Activated CD4-positive, CD25-positive, alpha-beta regulatory T cell (primary cell): ENCODE measurements at regions not wholly inside any gene's neighbourhood (a gene's known extent, or its start where the extent isn't known, plus 50 kb on each side); places are given as distances from the start of the nearest gene placed in this dataset.
"Not testable (repeated sequence)": the region's sequence is repeated elsewhere in the genome, so short reads cannot be mapped to it uniquely, and the experiment has no call there.

Experiments
- DNase-seq, 4 experiments: peaks; one replicate each; lab custom pipeline; 2025; lab: John Stamatoyannopoulos, UW

- DNase-seq, result not testable (repeated sequence)
These were observed 435.2 kb downstream of the ZNF479 start for GRCh38 chr7:56697058-56697457.

GRCh38 chr7:56686276-56686859 lies 445.9 kb downstream of the ZNF479 start:
- DNase-seq, result no peak

DNA sequence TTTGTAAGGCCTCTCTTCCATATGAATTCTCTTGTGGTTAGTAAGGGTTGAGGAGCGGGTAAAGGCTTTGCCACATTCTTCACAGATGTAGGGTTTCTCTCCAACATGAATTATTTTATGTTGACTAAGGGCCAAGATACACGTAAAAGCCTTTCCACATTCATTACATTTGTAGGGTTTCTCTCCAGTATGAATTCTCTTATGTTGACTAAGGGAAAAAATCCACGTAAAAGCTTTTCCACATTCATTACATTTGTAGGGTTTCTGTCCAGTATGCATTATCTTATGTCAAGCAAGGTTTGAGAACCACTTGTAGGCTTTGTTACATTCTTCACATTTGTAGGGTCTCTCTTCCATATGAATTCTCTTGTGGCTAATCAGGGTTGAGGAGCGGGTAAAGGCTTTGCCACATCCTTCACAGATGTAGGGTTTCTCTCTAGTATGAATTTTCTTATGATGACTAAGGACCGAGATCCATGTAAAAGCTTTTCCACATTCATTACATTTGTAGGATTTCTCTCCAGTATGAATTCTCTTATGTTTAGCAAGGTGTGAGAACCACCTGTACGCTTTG lies 493.0 kb downstream of the ZNF479 start:
- no peak for DNase-seq

GRCh38 chr7:56609852-56610355 lies 493.7 kb upstream of the NUPR2 start:
- no peak for DNase-seq

DNA sequence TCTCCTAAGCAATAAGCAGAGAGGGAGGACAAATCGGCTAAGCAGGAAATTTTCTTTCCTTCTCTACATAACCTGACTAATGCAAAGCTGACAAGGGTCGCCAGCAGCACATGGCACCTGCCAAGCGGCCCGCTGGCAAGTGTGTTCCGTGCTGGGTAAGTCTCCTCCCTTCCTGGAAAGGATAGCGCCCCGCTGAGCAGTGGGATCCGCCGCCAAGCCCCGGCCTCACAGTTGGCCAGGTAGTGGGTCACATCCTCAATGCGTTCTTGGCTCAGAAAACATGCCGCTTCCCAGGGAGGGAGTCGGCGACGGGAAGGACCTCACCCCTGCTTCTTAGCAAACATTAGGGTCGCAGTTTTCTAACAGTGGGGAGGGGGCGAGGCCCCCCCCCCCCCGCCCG lies 488.9 kb upstream of the NUPR2 start:
- no peak for DNase-seq

GRCh38 chr7:56578612-56579011 lies 462.4 kb upstream of the NUPR2 start:
- no peak for DNase-seq

DNA sequence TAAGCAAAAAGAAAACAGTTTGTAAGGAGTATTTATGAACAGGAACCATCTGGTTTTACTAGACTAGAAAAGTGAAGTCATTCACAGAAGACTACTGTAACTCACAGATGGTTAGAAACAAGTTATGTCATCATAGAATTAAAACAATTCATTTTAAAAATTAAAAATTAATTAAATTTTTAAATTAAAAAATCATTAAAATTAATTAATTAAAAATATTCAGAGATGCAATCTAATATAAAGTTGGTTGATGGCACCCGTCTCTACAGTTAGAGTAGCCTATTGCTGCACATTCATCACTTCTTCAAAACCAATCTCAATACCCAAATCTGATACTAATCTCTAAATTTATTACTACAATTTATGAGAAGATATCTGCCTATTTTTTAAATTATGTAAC lies 454.8 kb upstream of the NUPR2 start:
- no peak for DNase-seq

DNA sequence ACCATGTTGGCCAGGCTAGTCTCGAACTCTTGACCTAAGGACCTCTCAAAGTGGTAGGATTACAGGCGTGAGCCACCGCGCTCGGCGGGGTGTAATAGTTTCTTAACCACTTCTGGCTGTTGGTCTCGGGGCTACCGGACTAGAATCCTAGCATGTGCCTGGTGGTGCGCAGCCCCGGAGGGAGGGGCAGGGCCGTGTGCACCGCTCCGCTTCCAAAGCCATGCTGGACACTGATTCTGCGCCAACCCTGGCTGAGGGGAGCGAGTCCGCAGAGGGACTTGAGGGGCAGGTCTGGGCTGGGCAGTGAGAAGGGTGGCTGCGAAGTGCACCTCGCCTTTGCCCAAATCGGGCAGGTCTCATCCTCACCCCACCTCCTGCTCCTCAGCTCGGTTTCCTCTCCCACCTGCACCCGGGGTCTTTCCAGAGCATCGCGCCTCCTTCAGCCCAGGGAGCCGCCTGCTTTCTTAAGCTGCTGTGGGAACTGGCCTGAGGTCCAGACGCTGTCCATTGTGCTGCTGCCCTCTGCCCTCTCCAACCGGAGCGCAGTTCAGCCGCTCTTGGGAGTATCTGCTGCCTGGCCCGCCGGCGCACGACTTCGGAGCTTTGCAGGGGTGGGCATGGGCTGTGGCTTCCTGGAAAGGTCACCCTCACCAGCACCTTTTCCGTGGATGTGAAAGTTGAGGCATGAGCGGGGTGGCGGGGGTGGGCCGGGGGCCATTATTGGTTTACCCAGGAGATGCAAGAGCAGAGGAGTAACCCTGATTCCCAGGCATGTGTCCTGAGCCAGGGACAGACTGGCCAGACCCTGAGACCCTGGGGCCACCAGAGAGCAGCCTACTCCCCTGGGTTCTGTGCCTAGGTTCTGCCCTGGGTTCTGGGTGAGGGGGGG lies 422.6 kb upstream of the NUPR2 start:
- no peak for DNase-seq

- no peak for DNase-seq
These were observed 421.7 kb upstream of the NUPR2 start for GRCh38 chr7:56537952-56538351.

DNA sequence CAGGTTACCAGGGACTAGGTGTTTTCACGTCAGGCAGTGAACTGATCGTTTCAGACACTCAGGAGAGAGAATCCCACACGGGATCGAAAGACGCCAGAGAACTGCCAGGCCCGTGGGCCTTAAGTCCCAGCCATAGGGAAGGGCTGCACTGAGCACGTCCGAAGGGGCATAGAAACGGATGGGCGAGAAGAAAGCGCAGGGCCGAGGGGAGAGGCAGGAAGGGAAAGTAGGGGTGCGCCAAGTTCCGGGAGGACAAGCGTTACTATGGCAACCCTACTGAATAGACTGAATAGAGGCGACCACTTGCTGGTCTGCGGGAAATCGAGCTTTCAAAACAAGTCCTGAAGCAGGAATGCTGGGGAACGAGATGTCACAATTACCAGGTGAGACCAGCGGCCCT lies 421.3 kb upstream of the NUPR2 start:
- DNase-seq, result no peak

DNA sequence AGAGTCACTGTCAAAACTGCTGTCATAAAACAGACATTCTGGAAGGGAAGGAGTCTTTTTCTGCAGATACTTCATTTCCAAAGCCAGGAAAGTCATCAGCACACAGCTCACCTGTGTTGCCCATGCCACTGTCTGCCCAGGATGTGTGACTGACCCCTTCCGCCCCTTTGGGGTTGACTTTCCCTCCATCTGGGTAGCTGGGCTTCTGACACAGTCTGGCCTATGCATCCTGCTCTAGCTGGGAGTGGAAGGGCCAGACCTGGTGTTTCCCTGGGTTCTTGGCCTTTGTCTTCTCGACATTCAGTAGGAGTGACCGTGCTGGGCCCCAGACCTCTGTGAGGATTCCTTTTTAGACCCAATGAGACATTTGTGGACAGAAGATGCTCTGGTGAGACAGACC lies 378.9 kb upstream of the NUPR2 start:
- DNase-seq, result no peak

DNA sequence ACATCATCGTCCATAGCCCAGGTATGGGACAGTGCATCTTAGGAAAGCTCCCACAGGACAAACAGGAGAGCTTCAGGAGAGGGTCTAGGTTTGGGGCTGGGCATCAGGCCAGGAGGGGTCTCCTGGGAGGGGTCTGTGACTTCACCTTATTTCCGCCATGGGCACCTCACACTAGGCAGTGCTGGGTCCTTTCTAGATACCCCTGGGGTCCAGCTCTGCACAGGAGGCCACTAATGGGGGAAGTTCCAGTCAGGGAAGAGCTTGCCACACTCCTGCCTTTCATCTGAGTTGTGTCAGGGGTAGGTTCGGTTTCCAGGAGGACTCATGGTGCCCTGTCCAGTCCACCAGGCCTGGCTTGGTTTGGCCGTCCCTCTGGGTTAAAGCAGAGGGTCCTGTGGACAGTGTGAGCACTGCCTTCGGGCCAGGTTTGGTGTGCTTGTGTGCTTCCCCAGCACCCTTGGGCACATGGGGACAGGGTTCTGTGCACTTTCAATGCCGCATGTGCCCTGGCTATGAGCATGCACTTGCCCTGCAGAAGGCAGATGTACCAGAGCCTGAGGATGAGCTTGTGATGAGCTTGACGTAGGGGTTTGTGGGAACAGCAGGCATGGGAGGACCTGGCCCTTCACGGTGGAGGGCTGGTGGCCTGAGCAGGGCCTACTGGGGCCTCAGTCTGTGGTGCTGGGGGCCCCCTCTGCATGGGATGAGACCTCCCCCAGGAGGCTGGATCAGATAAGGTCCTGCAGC lies 377.7 kb upstream of the NUPR2 start:
- no peak for DNase-seq

DNA sequence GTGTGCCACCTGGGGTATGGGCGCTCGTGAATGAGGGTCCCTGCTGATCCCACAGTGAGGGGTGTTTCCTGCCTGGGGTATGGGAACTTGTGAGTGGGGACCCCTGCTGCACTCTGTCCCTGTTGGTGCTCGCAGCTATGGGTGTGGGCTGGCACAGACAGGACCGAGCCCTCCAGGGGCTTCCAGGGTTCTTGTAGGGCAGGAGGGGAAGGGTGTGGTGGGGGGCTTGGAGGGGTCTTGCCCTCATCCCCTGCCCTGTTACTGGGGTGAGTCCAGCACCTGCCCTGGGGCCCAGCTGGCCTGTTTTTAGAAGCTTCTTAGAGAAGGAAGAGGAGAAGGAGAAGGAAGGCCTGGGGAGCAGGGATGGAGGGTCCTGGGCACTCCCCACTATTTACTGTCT lies 377.0 kb upstream of the NUPR2 start:
- DNase-seq, result no peak

DNA sequence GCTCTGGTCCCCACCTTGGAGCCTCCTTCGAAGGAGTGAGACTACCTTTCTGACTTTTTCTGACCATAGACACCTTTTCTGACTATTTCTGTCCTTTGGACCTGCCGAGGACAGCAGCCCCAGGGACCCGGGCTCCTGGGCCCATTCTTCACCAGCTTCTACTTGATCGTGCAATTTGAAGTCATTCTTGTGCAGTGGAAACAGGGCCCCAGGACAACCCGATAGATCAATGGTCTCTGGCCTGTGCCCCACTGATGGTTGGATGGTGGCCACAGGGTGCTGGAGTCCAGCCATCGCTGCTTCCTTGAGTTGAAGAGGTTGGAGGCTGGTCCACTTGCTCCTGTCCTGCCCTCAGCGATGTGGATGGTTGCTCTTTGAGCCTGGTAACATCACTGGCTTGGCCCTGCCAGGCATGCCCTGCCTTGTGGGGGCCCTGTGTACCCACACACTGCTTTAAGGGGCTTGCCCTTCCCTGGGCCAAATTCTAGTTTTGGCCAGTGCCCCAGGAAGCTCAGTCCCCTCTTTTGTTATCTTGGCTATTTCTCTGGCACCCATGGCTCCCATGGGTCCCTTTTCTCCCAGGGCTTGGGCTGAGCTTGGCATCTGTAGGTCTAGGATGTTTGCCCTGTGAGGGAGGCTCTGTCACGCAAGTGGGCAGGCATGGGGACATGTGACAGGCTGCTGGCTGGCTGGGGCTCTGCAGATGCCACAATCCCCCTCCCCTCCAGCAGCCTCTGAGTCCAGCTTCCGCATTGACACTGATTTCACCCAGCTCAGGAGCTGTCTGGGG lies 375.6 kb upstream of the NUPR2 start:
- DNase-seq, result no peak

GRCh38 chr7:56483861-56484550 lies 367.8 kb upstream of the NUPR2 start:
- DNase-seq, result no peak

DNA sequence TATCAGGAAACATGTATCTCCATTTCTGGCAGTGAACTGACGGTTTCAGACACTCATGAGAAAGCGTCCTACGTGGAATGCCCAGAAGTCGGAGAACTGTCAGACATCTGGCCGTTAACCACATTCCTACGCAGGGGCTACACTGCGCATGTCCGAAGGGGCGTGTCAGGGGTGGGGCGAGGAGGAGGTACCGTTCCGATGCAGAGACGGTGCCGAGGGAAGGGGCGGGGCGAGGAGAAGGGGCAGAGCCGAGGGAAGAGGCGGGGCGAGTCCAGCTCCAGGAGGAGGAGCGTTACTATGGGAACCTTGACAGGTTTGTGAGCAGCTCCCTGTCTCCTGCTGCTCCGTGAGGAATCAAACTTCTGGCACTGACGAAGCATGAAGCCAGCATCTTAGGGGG lies 366.9 kb upstream of the NUPR2 start:
- no peak for DNase-seq

DNA sequence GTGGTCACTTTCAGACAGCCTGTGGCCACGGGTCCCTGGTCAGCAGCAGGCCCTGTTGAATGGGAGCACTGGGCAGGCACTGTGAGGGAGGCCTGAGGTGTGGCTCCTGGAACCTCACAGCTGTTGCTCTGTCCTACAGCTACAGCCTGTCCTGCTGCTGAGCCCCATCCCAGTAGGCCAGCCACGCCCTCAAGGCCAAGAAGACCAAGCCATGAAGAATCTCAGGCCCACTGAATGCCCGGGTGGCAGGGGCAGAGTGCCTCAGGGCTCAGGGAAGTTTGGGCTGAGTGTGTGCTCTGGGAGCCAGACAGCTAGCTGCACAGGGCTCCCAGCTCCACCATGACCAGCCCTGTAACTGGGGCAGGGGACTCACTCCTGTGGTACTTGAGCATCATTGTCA lies 363.5 kb upstream of the NUPR2 start:
- no peak for DNase-seq

DNA sequence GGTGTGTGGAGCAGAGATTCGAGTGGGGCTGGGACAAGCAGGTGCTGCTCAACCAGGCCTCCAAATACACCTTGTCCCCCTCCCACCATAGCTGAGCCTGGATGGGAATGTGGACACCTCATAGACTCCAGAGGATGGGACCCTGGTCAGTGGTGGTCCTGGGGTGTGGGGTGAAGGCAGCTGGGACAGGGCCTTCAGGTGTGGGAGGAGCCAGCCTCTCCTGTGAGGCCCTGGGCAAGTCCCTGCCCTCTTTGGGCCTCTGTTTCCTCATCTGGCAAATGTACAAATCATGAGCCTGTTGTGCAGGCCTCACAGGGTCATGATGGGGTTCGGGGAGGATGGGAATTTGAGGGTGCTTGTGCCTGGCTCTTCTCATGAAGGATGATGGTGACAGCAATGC lies 362.9 kb upstream of the NUPR2 start:
- no peak for DNase-seq

- no peak for DNase-seq
These were observed 358.1 kb upstream of the NUPR2 start for GRCh38 chr7:56474271-56474670.

DNA sequence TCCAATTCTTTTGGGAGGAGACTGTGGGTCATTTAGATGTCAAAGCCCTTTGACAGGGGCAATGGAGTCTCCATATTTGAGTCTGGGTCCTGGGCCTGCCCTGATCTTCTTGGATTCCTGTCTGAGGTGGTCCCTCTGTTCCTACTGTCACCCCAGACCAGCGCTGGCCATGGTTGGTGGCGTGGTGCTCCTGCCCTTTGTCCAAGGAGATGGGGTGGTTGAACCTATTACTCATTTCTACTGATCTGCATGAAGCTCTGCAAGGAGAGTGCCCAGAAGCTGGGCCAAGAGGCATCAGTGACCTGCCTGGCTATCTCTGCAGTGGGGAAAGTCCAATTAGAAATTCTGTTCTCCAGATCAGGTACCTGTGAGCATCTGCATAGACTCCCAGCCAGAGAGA lies 355.6 kb upstream of the NUPR2 start:
- DNase-seq, result no peak
